Astrocyte of the cerebellum (primary cell): ENCODE measurements at regions not wholly inside any gene's neighbourhood (a gene's known extent, or its start where the extent isn't known, plus 50 kb on each side); places are given as distances from the start of the nearest gene placed in this dataset.
"Not testable (repeated sequence)": the region's sequence is repeated elsewhere in the genome, so short reads cannot be mapped to it uniquely, and the experiment has no call there.

Experiments
- DNase-seq: peaks from one replicate; pipeline ENCODE4 v3.0.0-alpha.2; 2011; ENCODE audit warnings: low read depth
- H3K4me3 ChIP-seq: 2 replicates; pipeline ENCODE4 v1.5.1; 2011; ENCODE audit warnings: mild to moderate bottlenecking, low read depth, low read length, moderate library complexity
- CTCF ChIP-seq: IDR thresholded peaks from 2 replicates; pipeline ENCODE4 v1.5.1; 2012; ENCODE audit warnings: low read length, low read depth, moderate library complexity, mild to moderate bottlenecking; ENCODE audit errors: missing control alignments
- in situ Hi-C: cut with HindIII; loops from 2 replicates; pipeline ENCODE4 v1.10.0; 2017; ENCODE audit warnings: low sequenced_read_pairs

GRCh38 chr3:89032346-89033013, 74.9 kb upstream of the EPHA3 start:
- no peak for DNase-seq
- no peak overlapping the region for H3K4me3 ChIP-seq
- TF ChIP-seq CTCF = no peak
- in situ Hi-C loops = no loop called here

- in situ Hi-C loops, DNase-seq, H3K4me3 ChIP-seq: not testable (repeated sequence)
Observed at GRCh38 chr3:89034723-89035122, 72.7 kb upstream of the EPHA3 start.

- no peak overlapping the region for H3K4me3 ChIP-seq
- in situ Hi-C loops = no loop called here
- TF ChIP-seq CTCF = no peak
- no peak for DNase-seq
Observed at GRCh38 chr3:89038869-89039268, 68.6 kb upstream of the EPHA3 start.

- DNase-seq = peak; percentile 32
- TF ChIP-seq CTCF = no peak
- in situ Hi-C loops = no loop called here
- no peak overlapping the region for H3K4me3 ChIP-seq
Observed at GRCh38 chr3:89042236-89042835, 65.1 kb upstream of the EPHA3 start.

GRCh38 chr3:89043406-89043932, 64.0 kb upstream of the EPHA3 start:
- no peak overlapping the region for H3K4me3 ChIP-seq
- no peak for TF ChIP-seq CTCF
- in situ Hi-C loops = no loop called here
- no peak for DNase-seq

- TF ChIP-seq CTCF = no peak
- DNase-seq = no peak
- in situ Hi-C loops = no loop called here
- no peak overlapping the region for H3K4me3 ChIP-seq
Observed at GRCh38 chr3:89046661-89047060, 60.8 kb upstream of the EPHA3 start.

GRCh38 chr3:89049119-89049518, 58.3 kb upstream of the EPHA3 start:
- no peak for DNase-seq
- in situ Hi-C loops = no loop called here
- TF ChIP-seq CTCF = peak; percentile 30
- H3K4me3 ChIP-seq = no peak overlapping the region
